Activated CD4-positive, alpha-beta T cell treated with anti-CD3 and anti-CD28 coated beads, Interleukin-10, Interleukin-2, amounts not matched to agents 100 ng/mL and 50 ng/mL, durations not matched to agents 16 hours and 8 hours (primary cell): ENCODE measurements at regions not wholly inside any gene's neighbourhood (a gene's known extent, or its start where the extent isn't known, plus 50 kb on each side); places are given as distances from the start of the nearest gene placed in this dataset.
"Not testable (repeated sequence)": the region's sequence is repeated elsewhere in the genome, so short reads cannot be mapped to it uniquely, and the experiment has no call there.

Experiments used
- DNase-seq: peaks from one replicate; pipeline ENCODE4 v3.0.0-alpha.2; 2020

- DNase-seq: no peak
Observed at GRCh38 chr13:44848920-44849676, 140.2 kb downstream of the NUFIP1 start.

GRCh38 chr13:44845281-44846058 lies 143.8 kb downstream of the NUFIP1 start:
- DNase-seq: not testable (repeated sequence)

- no peak for DNase-seq
Observed at GRCh38 chr13:44844786-44845185, 144.5 kb downstream of the NUFIP1 start.

GRCh38 chr13:44843403-44843802 lies 145.9 kb downstream of the NUFIP1 start:
- DNase-seq: peak; percentile 7

- no peak for DNase-seq
Observed at GRCh38 chr13:44842158-44842557, 147.1 kb downstream of the NUFIP1 start.

- no peak for DNase-seq
Observed at GRCh38 chr13:44840131-44840530, 149.1 kb downstream of the NUFIP1 start.

GRCh38 chr13:44837250-44837649 lies 152.0 kb downstream of the NUFIP1 start:
- no peak for DNase-seq

GRCh38 chr13:44834404-44834803 lies 154.9 kb downstream of the NUFIP1 start:
- no peak for DNase-seq

GRCh38 chr13:44833626-44834025 lies 155.6 kb downstream of the NUFIP1 start:
- no peak for DNase-seq

- no peak for DNase-seq
Observed at GRCh38 chr13:44833139-44833538, 156.1 kb downstream of the NUFIP1 start.

- no peak for DNase-seq
Observed at GRCh38 chr13:44826591-44827350, 162.5 kb downstream of the NUFIP1 start.

GRCh38 chr13:44825953-44826352 lies 163.3 kb downstream of the NUFIP1 start:
- DNase-seq: no peak

GRCh38 chr13:44823555-44823954 lies 165.7 kb downstream of the NUFIP1 start:
- DNase-seq: not testable (repeated sequence)

- DNase-seq: no peak
Observed at GRCh38 chr13:44822291-44822690, 167.0 kb downstream of the NUFIP1 start.

GRCh38 chr13:44819772-44820171 lies 169.5 kb downstream of the NUFIP1 start:
- DNase-seq: no peak

GRCh38 chr13:44819245-44819644 lies 170.0 kb downstream of the NUFIP1 start:
- DNase-seq: peak; percentile 75

- DNase-seq: no peak
Observed at GRCh38 chr13:44818428-44818827, 170.8 kb downstream of the NUFIP1 start.

GRCh38 chr13:44818016-44818415 lies 171.3 kb downstream of the NUFIP1 start:
- DNase-seq: no peak

GRCh38 chr13:44817131-44817671 lies 172.1 kb downstream of the NUFIP1 start:
- no peak for DNase-seq

- no peak for DNase-seq
Observed at GRCh38 chr13:44816701-44817100, 172.6 kb downstream of the NUFIP1 start.

- peak; percentile 73 for DNase-seq
Observed at GRCh38 chr13:44815623-44816022, 173.6 kb downstream of the NUFIP1 start.

GRCh38 chr13:44814836-44815235 lies 174.4 kb downstream of the NUFIP1 start:
- DNase-seq: no peak

- no peak for DNase-seq
Observed at GRCh38 chr13:44814161-44814560, 175.1 kb downstream of the NUFIP1 start.
